ENCODE measurements at regions not wholly inside any gene's neighbourhood (a gene's known extent, or its start where the extent isn't known, plus 50 kb on each side); places are given as distances from the start of the nearest gene placed in this dataset.

- peaks cover 47% of the 10 kb centered on the region for H3K27me3 ChIP-seq (ENCODE audit: control insufficient read depth, low read length)
These were observed 60.4 kb upstream of the POLG start for GRCh38 chr15:89395031-89395430.

GRCh38 chr15:89393056-89393455, 58.4 kb upstream of the POLG start:
- Histone ChIP-seq H3K9me3 (ENCODE audit: control insufficient read depth, insufficient read depth, low read length) (no peaks in the 10 kb centered on the region), H3K79me2 (ENCODE audit: control insufficient read depth, low read length) (no peaks in the 10 kb centered on the region), H3F3A (ENCODE audit: control insufficient read depth, insufficient read depth) (no peaks in the 10 kb centered on the region), H3K4me2 (ENCODE audit: low read length) (no peak overlapping the region), H4K20me1 (ENCODE audit: control insufficient read depth, insufficient read depth, low read depth, low read length) (no peaks in the 10 kb centered on the region), H3K4me3 (ENCODE audit: low read length) (no peak overlapping the region), H3K4me1 (ENCODE audit: control insufficient read depth, low read length) (no peaks in the 10 kb centered on the region), H3K9me2 (replicated peaks; ENCODE audit: control insufficient read depth, low read length) (no peaks in the 10 kb centered on the region), H3K36me3 (ENCODE audit: control insufficient read depth, low read length) (no peaks in the 10 kb centered on the region), H3K27ac (ENCODE audit: low read depth, low read length) (no peak overlapping the region), H3K27me3 (ENCODE audit: control insufficient read depth, low read length) (peaks cover 33% of the 10 kb centered on the region)
- no peak for TF ChIP-seq EZH2phosphoT487 (IDR thresholded peaks at IDR 0.05; ENCODE audit: borderline replicate concordance, low read length)
- TF ChIP-seq CTCF (IDR thresholded peaks at IDR 0.05; ENCODE audit: low read depth, low read length, poor library complexity, severe bottlenecking): no peak

More at GRCh38 chr15:89395031-89395430, 60.4 kb upstream of the POLG start:
- Histone ChIP-seq H3K4me3 (ENCODE audit: low read length) (no peak overlapping the region), H3K79me2 (ENCODE audit: control insufficient read depth, low read length) (no peaks in the 10 kb centered on the region), H3F3A (ENCODE audit: control insufficient read depth, insufficient read depth) (no peaks in the 10 kb centered on the region), H3K36me3 (ENCODE audit: control insufficient read depth, low read length) (no peaks in the 10 kb centered on the region), H3K9me2 (replicated peaks; ENCODE audit: control insufficient read depth, low read length) (no peaks in the 10 kb centered on the region), H3K27ac (ENCODE audit: low read depth, low read length) (no peak overlapping the region), H3K9me3 (ENCODE audit: control insufficient read depth, insufficient read depth, low read length) (no peaks in the 10 kb centered on the region), H3K4me1 (ENCODE audit: control insufficient read depth, low read length) (peaks cover 9% of the 10 kb centered on the region; the same call in 1 of the 2 replicates), H4K20me1 (ENCODE audit: control insufficient read depth, insufficient read depth, low read depth, low read length) (no peaks in the 10 kb centered on the region), H3K4me2 (ENCODE audit: low read length) (no peak overlapping the region)
- TF ChIP-seq CTCF (IDR thresholded peaks at IDR 0.05; ENCODE audit: low read depth, low read length, poor library complexity, severe bottlenecking): no peak
- no peak for TF ChIP-seq EZH2phosphoT487 (IDR thresholded peaks at IDR 0.05; ENCODE audit: borderline replicate concordance, low read length)

GRCh38 chr15:89391685-89392257, 57.1 kb upstream of the POLG start:
- Histone ChIP-seq H3K4me1 (ENCODE audit: control insufficient read depth, low read length) (no peaks in the 10 kb centered on the region), H3K9me2 (replicated peaks; ENCODE audit: control insufficient read depth, low read length) (no peaks in the 10 kb centered on the region), H3K9me3 (ENCODE audit: control insufficient read depth, insufficient read depth, low read length) (no peaks in the 10 kb centered on the region), H3K27me3 (ENCODE audit: control insufficient read depth, low read length) (peaks cover 30% of the 10 kb centered on the region), H4K20me1 (ENCODE audit: control insufficient read depth, insufficient read depth, low read depth, low read length) (no peaks in the 10 kb centered on the region), H3K4me3 (ENCODE audit: low read length) (no peak overlapping the region), H3F3A (ENCODE audit: control insufficient read depth, insufficient read depth) (no peaks in the 10 kb centered on the region), H3K79me2 (ENCODE audit: control insufficient read depth, low read length) (no peaks in the 10 kb centered on the region), H3K4me2 (ENCODE audit: low read length) (no peak overlapping the region), H3K27ac (ENCODE audit: low read depth, low read length) (no peak overlapping the region), H3K36me3 (ENCODE audit: control insufficient read depth, low read length) (no peaks in the 10 kb centered on the region)
- TF ChIP-seq CTCF (IDR thresholded peaks at IDR 0.05; ENCODE audit: low read depth, low read length, poor library complexity, severe bottlenecking): no peak
- TF ChIP-seq EZH2phosphoT487 (IDR thresholded peaks at IDR 0.05; ENCODE audit: borderline replicate concordance, low read length): no peak
